HEK293T (cell line): ENCODE measurements at regions not wholly inside any gene's neighbourhood (a gene's known extent, or its start where the extent isn't known, plus 50 kb on each side); places are given as distances from the start of the nearest gene placed in this dataset.

ENCODE experiments used
- FOXK2 ChIP-seq: fragments of 450-650 bp; IDR thresholded peaks from 2 replicates; pipeline ENCODE4 v1.6.1; 2016; ENCODE audit warnings: mild to moderate bottlenecking
- SP1 ChIP-seq: fragments of 450-650 bp; IDR thresholded peaks from 2 replicates; pipeline ENCODE4 v1.6.1; 2017

DNA sequence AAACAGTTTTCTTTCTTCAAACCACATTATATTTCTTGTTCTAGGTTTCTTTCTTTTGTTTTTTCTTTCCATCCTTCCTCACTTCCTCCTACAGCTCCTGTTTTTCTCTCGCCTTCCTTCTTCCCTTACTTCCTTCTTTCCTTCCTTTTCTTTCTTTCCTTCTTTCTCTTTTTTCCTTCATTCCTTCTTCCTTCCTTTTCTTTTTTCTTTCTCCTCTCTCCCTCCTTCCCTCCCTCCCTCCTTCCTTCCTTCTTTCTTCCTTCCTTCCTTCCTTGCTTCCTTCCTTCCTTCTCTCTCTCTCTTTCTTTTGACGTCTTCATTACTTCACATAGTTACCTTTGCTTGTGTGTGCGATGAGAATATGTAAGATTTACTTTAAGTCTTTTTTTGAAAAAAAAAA, 470.0 kb upstream of the FSIP2 start:
- TF ChIP-seq SP1 (no peak), FOXK2 (no peak)
